ENCODE measurements at regions not wholly inside any gene's neighbourhood (a gene's known extent, or its start where the extent isn't known, plus 50 kb on each side); places are given as distances from the start of the nearest gene placed in this dataset.
"Not testable (repeated sequence)": the region's sequence is repeated elsewhere in the genome, so short reads cannot be mapped to it uniquely, and the experiment has no call there.

DNA sequence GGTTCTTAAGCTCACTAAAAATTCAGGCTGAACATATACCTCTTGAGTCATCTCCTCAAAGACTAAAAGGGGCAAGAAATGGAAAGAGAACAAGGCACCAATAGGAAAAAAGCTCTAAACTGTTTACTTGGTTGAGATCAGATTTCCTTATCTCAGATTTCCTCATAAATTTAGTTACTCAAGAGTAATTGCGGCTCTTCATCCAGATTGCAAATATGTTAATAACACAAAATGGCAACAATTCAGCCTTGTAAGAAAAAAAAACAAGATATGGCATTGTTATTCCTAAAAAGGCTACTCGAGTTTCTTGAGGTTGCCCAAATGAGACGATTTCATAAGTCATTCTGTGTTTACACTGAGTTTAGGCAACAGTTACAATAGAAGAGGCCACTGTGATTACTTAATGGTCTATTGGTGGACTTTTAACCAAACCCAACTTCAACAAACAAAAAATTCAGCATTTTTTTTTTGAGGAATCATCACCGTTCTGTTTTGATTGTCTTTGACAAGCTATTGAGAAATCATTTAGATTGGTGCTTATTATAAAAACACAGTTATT, 97.9 kb upstream of the PDHA1 start:
- TF ChIP-seq, protein P1, sequence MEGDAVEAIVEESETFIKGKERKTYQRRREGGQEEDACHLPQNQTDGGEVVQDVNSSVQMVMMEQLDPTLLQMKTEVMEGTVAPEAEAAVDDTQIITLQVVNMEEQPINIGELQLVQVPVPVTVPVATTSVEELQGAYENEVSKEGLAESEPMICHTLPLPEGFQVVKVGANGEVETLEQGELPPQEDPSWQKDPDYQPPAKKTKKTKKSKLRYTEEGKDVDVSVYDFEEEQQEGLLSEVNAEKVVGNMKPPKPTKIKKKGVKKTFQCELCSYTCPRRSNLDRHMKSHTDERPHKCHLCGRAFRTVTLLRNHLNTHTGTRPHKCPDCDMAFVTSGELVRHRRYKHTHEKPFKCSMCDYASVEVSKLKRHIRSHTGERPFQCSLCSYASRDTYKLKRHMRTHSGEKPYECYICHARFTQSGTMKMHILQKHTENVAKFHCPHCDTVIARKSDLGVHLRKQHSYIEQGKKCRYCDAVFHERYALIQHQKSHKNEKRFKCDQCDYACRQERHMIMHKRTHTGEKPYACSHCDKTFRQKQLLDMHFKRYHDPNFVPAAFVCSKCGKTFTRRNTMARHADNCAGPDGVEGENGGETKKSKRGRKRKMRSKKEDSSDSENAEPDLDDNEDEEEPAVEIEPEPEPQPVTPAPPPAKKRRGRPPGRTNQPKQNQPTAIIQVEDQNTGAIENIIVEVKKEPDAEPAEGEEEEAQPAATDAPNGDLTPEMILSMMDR (IDR thresholded peaks at IDR 0.05), result no peak

GRCh38 chrX:19256986-19257385, 86.7 kb upstream of the PDHA1 start:
- Mint-ChIP-seq H3K4me3 (no peak overlapping the region), H3K9me3 (peaks cover 43% of the 10 kb centered on the region), H3K4me1 (no peaks in the 10 kb centered on the region), H3K27ac (no peak overlapping the region), H3K27me3 (ENCODE audit: low read depth, poor library complexity) (no peaks in the 10 kb centered on the region), H3K36me3 (ENCODE audit: low read depth) (no peaks in the 10 kb centered on the region)
- DNase-seq, result no peak
- TF ChIP-seq, protein P1 (IDR thresholded peaks at IDR 0.05), result no peak

More for the DNA sequence above, 97.9 kb upstream of the PDHA1 start:
- Mint-ChIP-seq H3K27me3 (ENCODE audit: low read depth, poor library complexity) (no peaks in the 10 kb centered on the region), H3K27ac (no peak overlapping the region), H3K9me3 (peaks cover 82% of the 10 kb centered on the region), H3K4me1 (no peaks in the 10 kb centered on the region), H3K4me3 (no peak overlapping the region), H3K36me3 (ENCODE audit: low read depth) (peaks cover 4% of the 10 kb centered on the region)
- DNase-seq, result no peak

DNA sequence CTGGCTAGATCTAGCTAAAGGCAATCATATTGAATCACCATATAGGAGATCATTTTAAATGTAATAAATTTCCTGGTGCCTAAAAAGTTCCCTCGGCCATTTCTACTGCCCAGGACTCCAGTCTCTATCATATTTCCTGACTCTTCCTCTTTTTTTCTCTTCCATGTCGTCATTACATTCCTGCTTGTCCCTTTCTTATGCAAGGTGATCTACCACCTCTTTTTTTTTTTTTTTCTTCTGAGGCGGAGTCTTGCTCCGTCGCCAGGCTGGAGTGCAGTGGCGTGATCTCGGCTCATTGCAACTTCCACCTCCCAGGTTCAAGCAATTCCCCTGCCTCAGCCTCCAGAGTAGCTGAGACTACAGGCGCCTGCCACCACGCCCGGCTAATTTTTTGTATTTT, 82.7 kb upstream of the PDHA1 start:
- not testable (repeated sequence) for H3K27ac Mint-ChIP-seq; DNase-seq; H3K36me3 Mint-ChIP-seq (ENCODE audit: low read depth); H3K4me3 Mint-ChIP-seq; H3K27me3 Mint-ChIP-seq (ENCODE audit: low read depth, poor library complexity); H3K4me1 Mint-ChIP-seq
- peaks cover 32% of the 10 kb centered on the region for H3K9me3 Mint-ChIP-seq

- Mint-ChIP-seq H3K4me3 (no peak overlapping the region), H3K27me3 (ENCODE audit: low read depth, poor library complexity) (peaks cover 7% of the 10 kb centered on the region), H3K36me3 (ENCODE audit: low read depth) (no peaks in the 10 kb centered on the region), H3K27ac (no peak overlapping the region), H3K9me3 (peaks cover 36% of the 10 kb centered on the region), H3K4me1 (no peaks in the 10 kb centered on the region)
- TF ChIP-seq, protein P1 (IDR thresholded peaks at IDR 0.05), result no peak
- no peak for DNase-seq
Observed at GRCh38 chrX:19270727-19271126, 73.0 kb upstream of the PDHA1 start.

GRCh38 chrX:19272452-19272851, 71.3 kb upstream of the PDHA1 start:
- Mint-ChIP-seq H3K27me3 (ENCODE audit: low read depth, poor library complexity) (peaks cover 3% of the 10 kb centered on the region), H3K36me3 (ENCODE audit: low read depth) (no peaks in the 10 kb centered on the region), H3K9me3 (peaks cover 39% of the 10 kb centered on the region), H3K4me3 (no peak overlapping the region), H3K27ac (no peak overlapping the region), H3K4me1 (no peaks in the 10 kb centered on the region)
- DNase-seq, result no peak
- TF ChIP-seq, protein P1 (IDR thresholded peaks at IDR 0.05), result no peak

- TF ChIP-seq, protein P1 (IDR thresholded peaks at IDR 0.05), result no peak
- Mint-ChIP-seq H3K36me3 (ENCODE audit: low read depth) (no peaks in the 10 kb centered on the region), H3K27ac (no peak overlapping the region), H3K4me3 (no peak overlapping the region), H3K27me3 (ENCODE audit: low read depth, poor library complexity) (no peaks in the 10 kb centered on the region), H3K4me1 (no peaks in the 10 kb centered on the region), H3K9me3 (peaks cover 49% of the 10 kb centered on the region)
- DNase-seq, result no peak
Observed at GRCh38 chrX:19280636-19281035, 63.1 kb upstream of the PDHA1 start.
